ENCODE measurements at regions not wholly inside any gene's neighbourhood (a gene's known extent, or its start where the extent isn't known, plus 50 kb on each side); places are given as distances from the start of the nearest gene placed in this dataset.

DNA sequence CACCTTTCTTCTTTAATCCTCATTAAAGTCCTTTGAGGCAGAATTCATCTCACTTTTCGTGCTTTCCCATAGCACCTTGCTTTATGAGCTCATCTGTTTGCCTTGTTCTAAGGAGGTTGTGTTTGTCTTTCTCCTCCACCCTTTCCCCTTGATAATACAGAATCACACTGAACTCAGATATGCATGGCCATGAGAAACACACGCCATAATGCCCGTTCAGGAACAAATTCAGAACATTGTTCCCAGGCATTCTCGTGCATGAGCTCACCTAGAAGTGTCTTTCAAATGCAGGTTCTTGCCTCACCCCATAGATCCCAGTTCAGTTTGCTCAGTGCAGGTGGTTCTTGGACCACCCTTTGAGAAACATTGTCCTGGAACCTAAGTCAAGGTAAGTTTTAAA, 71.1 kb downstream of the TMEM114 start:
- DNase-seq: no peak

DNA sequence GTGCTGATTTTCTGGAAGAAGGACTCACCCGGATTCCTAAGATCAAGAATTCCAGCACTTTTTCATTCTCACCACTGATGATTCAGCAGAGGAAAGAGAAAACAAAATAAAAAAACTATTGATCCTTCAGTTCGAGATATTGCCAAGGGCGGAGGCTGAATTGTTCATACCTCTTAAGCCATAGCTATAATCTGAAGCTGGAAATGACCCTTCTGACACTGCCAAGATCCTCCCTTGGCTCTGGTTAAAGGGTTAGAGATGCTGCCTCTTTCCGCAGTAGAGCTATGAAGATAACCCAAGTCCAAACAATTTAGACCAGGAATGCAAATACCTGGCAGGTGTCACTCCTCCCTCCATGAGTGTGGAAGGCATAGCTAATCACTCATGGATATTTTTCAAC, 73.0 kb downstream of the TMEM114 start:
- no peak for DNase-seq

DNA sequence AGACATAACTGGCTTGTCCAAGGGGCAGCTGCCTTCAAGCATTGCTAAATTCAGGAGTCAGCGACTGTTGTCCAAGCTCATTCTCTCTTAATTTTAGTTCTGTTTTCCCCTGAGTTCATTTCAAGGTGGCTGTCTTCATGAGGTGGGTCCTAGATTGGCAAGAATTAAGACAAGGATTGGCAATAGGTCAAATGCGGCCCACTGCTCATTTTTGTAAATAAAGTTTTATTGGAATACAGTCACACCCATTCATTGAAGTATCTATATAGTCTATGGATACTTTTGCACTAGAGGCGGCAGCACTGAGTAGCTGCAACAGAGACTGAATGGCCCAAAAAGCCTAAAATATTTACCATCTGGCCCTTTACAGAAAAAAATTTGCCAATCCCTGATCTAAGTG, 73.8 kb downstream of the TMEM114 start:
- no peak for DNase-seq

- DNase-seq: no peak
Measured at GRCh38 chr16:8512941-8513624, 77.2 kb downstream of the TMEM114 start.

DNA sequence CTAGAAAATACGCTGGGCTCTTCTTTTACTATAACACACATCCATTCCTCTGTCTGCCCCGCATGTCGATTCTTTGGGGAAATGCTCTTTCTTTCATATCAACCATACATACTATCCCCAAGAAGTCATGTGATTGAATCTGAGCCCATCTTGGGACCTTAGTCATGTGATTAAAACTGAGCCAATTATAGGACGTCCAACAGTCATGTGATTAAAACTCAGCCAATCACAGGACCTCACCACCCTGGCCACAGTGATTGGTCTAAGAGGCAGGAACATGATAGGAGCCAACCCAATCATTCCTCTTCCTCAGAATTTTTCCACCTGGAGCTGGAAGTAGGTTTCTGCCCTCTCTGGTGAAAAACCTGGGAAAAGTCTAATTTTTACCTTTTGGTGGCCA, 78.8 kb downstream of the TMEM114 start:
- DNase-seq: no peak

DNA sequence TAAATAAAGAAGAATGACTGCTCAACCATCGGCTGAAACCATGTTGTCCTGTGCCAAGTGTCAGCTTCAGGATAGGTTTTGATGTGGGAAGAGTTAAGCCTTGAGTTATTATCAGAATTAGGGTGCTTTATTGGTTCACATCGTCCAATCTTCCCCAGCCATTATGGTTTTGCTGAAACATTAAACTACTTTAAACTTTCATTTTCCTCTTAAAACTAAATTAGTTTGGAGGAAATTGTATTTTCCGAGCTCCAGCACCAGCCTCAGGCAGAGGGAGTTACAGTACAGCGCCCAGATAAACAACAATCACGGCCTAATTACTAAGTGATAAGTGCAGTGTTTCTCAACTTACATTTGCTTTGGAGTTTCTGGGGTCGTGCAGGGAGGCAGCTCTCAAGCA, 80.2 kb downstream of the TMEM114 start:
- DNase-seq: no peak

GRCh38 chr16:8505327-8505991, 84.9 kb downstream of the TMEM114 start:
- no peak for DNase-seq

- no peak for DNase-seq
Measured at GRCh38 chr16:8502446-8502845, 87.9 kb downstream of the TMEM114 start.

- no peak for DNase-seq
Measured at GRCh38 chr16:8500351-8500750, 90.0 kb downstream of the TMEM114 start.

- no peak for DNase-seq
Measured at GRCh38 chr16:8496364-8496763, 93.9 kb downstream of the TMEM114 start.

- no peak for DNase-seq
Measured at GRCh38 chr16:8493972-8494371, 96.3 kb downstream of the TMEM114 start.

DNA sequence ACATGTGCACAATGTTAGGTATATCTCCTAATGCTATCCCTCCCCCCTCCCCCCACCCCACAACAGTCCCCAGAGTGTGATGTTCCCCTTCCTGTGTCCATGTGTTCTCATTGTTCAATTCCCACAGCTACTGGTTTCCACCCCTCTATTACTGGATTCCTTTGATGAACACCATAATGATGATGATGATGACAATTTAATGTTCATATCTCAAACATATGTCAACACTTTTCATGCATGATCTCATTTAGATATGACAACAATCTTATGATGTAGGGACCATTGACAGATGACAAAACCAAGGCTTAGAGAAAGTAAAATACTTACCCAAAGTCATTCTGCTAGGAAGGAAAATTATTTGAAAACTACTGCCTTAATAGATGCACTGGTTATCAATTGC, 97.6 kb downstream of the TMEM114 start:
- DNase-seq: no peak

GRCh38 chr16:8489580-8489979, 100.7 kb downstream of the TMEM114 start:
- DNase-seq: no peak

GRCh38 chr16:8486985-8487384, 103.3 kb downstream of the TMEM114 start:
- no peak for DNase-seq

- no peak for DNase-seq
Measured at GRCh38 chr16:8483396-8483795, 106.9 kb downstream of the TMEM114 start.

DNA sequence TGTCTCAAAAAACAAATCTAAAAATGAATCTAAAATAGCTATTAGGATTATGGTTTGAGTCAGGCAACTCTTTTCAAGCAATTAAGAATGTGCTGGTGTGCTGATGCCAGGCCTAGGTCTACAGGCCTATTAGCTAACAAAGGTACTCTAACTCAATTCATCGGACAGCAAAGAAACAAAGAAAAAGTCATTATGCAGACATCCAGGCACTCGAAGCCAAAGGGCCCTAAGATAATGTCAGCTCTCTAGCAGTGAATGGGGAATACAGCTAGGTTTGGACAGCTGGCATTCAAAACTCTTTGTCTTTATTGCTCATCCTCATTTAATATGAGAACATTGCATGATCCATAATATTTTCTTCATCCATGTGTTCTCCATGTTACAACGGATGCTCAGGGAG, 108.5 kb downstream of the TMEM114 start:
- no peak for DNase-seq

GRCh38 chr16:8476824-8477223, 113.5 kb downstream of the TMEM114 start:
- no peak for DNase-seq

DNA sequence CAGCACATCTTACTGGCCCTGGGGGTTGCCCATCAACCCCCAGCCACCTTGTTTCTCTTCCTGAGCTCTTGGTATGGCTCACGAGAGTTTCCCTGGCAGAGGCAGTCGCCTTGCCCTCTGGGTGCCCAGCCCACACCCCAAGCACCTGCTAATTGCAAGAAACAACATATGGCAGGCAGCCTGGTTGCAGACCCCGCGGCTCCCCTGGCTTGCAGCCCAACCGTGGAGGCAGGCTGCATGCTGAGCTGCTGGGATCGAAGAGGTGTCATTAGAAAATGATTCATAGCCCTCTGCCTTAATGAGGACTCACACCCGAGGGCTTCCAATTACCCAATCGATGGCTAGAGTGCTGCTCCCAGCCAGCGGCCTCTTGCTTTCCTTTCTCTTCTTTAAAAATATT, 115.7 kb downstream of the TMEM114 start:
- DNase-seq: no peak

DNA sequence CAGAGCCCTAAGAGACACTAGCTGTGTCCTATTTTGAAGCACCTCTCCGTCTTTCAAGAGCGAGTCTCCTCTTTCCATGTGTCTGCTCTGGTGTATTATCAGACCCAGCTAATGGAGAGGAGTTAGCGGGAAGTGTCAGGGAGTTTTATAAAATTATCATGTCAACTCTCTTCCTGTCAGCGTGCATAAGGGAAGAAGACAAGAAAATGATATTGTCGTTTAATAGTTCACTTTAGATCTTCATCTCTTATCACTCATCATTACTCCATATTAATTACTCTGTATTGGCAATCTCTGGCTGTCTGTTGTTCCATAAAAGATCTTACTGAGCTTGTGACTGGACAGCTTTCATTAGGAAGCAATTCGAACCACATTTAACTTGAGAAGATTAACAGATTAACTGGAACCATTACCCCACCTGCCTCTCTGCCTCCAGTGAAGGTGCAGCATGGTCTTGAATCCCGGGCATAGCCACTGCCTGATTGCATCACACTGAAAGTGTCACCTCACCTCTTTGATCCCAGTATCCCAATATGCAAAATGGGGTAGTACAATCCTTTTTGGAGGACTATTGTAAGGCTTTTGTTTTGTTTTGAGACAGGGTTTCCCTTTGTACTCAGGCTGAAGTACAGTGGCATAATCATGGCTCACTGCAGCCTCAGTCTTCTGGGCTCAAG, 121.1 kb downstream of the TMEM114 start:
- no peak for DNase-seq

DNA sequence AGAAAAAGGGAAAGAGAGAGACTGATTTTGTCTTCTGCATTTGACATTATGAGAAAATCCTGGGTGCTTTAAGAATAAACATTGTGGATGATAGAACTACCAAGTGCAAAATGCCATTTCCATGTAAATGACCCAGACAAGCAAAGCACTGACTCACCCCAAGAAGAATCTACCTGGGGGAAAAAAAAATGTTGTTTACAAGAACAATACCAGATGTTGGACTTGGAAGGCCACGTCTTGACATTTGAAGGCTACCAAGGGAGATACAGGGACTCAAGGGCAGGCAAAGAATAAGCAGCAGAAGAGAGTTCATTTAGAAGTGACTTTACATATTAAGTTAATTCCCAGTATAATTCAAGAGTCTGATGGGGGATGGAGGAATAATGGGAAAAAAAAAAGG, 125.3 kb downstream of the TMEM114 start:
- no peak for DNase-seq

DNA sequence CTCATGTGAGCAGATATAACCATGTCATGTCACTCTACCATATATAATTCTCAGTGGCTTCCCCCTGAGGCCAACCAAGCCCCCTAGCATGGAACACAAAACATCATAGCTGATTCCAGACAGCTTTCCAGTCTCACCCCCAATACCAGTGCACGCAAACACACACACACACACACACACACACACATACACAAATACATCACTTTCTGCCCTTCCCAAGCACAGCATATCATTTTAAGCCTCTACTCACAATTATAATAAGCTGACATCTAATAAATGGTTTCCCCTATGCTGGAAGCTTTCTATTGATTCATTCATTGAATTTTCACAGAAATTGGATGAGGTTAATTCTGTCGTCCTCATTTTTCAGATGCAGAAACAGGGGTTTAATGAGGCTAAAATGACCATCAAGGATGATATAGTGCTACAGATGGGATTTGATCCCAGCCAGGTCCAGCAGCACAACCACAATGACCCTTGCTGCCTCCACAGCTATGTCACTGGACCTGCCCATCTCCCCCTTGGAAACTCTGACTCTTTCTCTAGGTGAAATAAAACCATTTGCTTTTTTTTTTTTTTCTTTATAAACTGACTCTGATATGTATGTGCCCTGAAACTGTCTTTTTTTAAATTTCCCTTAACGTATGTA, 131.1 kb downstream of the TMEM114 start:
- no peak for DNase-seq

- no peak for DNase-seq
Measured at GRCh38 chr16:8458481-8459046, 131.7 kb downstream of the TMEM114 start.

DNA sequence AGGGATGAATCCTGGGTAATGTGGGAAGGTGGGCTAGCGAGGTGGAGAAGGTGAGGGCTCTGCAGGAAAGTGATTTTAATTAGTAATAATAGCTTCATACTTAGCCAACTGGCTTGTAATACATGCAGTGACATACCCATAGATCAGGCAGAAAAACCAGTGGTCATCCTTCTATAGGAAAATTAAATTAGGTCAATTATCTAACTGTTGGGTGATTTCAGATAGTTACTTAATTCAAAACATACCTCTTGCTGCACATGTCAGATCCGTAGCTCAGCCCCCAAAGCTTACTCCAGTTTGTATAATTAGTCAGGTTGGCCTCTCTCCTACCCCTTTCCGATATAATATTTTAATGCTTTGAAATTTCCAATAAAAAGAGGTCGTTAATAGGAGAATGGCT, 137.0 kb downstream of the TMEM114 start:
- no peak for DNase-seq

DNA sequence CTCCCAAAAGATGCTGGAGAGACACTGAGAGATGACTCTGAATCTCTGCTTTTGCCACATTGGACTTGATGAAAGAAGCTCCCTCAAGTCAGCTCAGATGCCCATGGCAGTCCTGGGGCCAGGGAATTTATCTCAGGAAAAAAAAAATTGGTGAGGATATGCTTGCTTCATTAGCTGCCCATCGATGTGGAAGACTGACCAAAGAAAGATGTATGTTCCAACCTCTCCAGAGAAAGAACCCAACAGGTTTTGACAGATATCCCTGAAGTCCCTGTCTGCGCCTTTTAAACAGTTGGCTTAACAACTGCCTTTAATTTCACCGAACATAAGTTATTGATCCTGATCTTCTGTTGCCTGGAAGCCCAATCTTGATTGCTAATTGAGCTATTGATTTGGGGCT, 137.4 kb downstream of the TMEM114 start:
- DNase-seq: no peak
